GM19023 (cell line): ENCODE measurements at regions not wholly inside any gene's neighbourhood (a gene's known extent, or its start where the extent isn't known, plus 50 kb on each side); places are given as distances from the start of the nearest gene placed in this dataset.
"Not testable (repeated sequence)": the region's sequence is repeated elsewhere in the genome, so short reads cannot be mapped to it uniquely, and the experiment has no call there.

Experiments used
- ATAC-seq: cut with Tn5 transposase; IDR thresholded peaks from one replicate; pipeline ENCODE4 v1.9.1; 2021; ENCODE audit warnings: mild to moderate bottlenecking, moderate library complexity; ENCODE audit not compliant: unreplicated experiment

GRCh38 chr3:159748425-159748824, 240.2 kb upstream of the IL12A start:
- no peak for ATAC-seq

- ATAC-seq, result no peak
Observed at GRCh38 chr3:159749406-159749805, 239.2 kb upstream of the IL12A start.

- no peak for ATAC-seq
Observed at GRCh38 chr3:159751146-159751545, 237.5 kb upstream of the IL12A start.

- no peak for ATAC-seq
Observed at GRCh38 chr3:159751752-159752151, 236.9 kb upstream of the IL12A start.

GRCh38 chr3:159756279-159757207, 232.1 kb upstream of the IL12A start:
- not testable (repeated sequence) for ATAC-seq

- no peak for ATAC-seq
Observed at GRCh38 chr3:159757341-159758060, 231.1 kb upstream of the IL12A start.

GRCh38 chr3:159760046-159760445, 228.6 kb upstream of the IL12A start:
- no peak for ATAC-seq

GRCh38 chr3:159761369-159761768, 227.3 kb upstream of the IL12A start:
- ATAC-seq, result no peak

GRCh38 chr3:159761848-159762635, 226.6 kb upstream of the IL12A start:
- no peak for ATAC-seq

GRCh38 chr3:159763011-159763601, 225.5 kb upstream of the IL12A start:
- ATAC-seq, result peak; percentile 24

- ATAC-seq, result peak; percentile 61
Observed at GRCh38 chr3:159763602-159764489, 224.8 kb upstream of the IL12A start.

GRCh38 chr3:159764490-159765029, 224.1 kb upstream of the IL12A start:
- ATAC-seq, result no peak

GRCh38 chr3:159765030-159765859, 223.4 kb upstream of the IL12A start:
- ATAC-seq, result no peak

- ATAC-seq, result no peak
Observed at GRCh38 chr3:159765860-159766294, 222.8 kb upstream of the IL12A start.

GRCh38 chr3:159766563-159767185, 222.0 kb upstream of the IL12A start:
- no peak for ATAC-seq

GRCh38 chr3:159770998-159771397, 217.6 kb upstream of the IL12A start:
- ATAC-seq, result no peak

GRCh38 chr3:159771865-159772611, 216.6 kb upstream of the IL12A start:
- ATAC-seq, result no peak
